GM03348 (cell line): ENCODE measurements at regions not wholly inside any gene's neighbourhood (a gene's known extent, or its start where the extent isn't known, plus 50 kb on each side); places are given as distances from the start of the nearest gene placed in this dataset.

ENCODE experiments used
- DNase-seq: peaks from one replicate; pipeline ENCODE4 v3.0.0; 2012; ENCODE audit warnings: low spot score

DNA sequence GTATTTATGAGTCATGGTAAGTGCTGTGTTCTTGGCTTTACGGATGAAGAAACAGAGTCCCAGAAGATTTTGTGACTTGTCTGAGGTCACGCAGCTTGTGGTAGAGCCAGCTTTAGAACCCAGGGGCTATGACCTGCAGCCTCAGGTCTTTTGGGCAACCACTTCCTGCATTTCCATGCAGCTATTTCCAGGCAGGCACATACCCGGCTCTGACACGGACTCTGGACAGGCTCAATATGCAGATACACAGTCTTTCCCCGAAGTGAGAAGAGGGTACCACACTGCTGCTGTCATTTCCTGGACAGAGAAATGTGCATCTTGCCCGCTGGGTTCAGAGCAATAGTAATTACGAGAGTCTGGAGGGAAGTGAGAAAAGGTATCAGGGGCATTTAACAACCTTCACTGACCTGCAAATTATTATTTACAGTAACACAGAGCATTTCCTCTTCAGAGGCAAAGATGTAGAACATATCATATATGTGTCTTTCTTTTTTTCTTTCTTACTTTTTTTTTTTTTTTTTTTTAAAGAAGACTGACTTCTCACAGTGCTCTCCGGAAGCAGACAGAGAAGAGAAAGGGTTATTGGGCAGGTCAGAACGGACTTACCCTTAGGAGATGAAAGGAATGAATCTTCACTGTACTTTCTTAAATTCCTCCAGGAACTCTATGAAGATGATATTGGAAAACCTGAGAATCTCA, 185.1 kb downstream of the CLIC5 start:
- DNase-seq, result no peak

DNA sequence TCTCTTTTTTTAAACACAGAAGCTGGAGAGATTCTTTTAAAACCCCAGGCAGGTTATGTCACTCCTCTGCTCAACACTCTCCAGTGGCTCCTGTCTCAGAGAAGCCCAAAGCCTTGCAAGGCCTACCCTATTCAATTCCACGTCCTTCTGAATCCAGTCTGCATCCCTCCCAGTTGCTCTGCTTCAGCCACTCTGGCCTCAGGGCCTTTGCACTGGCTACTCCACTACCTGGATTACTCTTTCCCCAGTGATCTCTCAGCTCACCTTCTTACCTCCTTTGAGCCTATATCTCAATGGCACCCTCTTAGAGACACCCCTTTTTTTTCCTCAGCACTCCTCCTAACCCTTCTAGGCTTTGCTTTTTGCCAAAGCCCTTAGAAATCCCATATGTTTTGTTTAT, 185.8 kb downstream of the CLIC5 start:
- DNase-seq, result no peak

DNA sequence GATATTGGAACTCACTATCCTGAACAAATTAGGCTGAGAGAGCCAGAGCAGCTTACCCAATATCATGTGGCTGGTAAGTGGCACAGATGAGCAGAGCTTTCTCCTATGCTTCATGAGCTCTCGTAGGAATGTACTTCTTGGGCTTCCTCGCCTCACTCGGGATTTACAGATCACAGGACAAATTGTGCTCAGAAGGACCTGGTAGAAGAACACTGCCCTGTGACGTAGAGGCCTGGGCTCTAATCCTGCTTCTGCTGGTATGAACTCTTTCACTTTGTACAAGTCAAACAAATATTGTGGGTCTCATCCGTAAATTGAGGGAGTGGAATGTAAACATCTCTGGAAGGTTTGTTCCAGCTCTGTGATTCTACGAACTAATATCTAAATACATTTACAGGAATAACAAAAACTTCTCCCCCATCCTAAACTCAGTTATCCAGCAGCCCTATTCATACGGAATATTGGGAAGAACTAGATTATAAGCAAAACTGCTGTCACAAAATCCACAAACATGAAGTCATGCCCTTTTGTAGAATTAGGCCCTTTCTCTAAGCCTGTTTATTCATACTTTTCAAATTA, 187.6 kb downstream of the CLIC5 start:
- DNase-seq, result no peak

DNA sequence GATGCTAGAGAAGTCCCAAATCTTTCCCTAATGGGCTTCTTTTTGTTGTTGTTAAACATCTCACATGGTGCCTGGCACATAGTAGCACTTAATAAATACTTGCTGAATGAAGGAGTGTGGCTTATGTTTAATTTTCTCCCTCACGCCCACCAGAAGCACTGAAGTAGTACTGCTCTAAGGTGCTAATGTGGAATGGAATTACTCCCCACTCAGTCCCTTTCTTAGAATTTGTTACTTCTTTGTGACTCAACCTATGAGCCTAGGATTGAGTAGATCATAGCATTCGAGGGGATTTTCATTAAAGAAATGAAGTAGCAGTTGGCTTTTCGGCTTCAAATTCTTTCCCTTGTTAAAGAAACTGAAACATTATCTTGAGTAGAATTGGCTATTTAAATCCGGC, 192.8 kb downstream of the CLIC5 start:
- DNase-seq, result no peak

DNA sequence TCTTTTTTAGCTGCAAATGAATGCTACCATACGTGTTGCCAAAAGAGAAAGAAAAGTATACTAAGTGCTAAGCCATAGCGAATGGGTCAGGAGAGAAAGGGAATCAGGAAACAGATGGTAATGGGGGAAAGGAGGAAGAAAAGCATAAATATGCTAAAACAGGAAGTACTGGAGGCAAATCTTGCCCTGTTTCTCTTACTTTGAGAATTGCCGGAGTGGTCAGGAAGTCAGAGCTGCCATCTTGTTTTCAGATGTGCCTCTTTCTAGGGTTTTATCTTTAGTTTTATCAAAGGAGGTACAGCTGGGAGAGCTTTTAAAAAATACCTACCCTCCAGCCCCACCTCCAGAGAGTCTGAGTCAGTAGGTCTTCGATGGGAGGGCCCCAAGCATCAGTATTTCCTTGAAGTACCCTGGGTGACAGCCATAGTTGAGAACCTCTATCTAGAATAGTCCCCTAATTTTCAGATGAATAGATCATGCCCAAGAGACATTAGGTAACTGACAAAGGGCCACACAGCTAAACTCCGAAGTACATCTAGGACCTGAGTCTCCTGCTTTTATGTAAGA, 193.3 kb downstream of the CLIC5 start:
- no peak for DNase-seq

DNA sequence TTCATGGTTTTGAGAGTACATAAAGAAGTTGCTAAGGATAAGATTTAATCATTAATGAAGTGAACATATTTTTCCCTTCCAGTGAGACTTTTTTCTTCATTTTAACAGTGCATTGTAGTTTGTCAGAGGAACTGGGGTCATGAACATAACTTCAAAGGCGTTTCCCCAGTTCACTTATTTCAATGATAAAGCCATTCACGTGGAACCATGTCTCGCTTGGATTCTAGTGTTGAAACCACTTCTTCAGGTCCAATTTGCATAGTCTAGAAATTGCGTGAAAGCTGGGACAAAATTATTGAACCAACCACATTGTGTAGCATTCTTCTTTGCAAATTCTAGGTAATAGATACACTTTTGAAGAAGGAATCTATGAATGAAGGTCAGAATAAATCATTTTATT, 197.0 kb downstream of the CLIC5 start:
- no peak for DNase-seq

DNA sequence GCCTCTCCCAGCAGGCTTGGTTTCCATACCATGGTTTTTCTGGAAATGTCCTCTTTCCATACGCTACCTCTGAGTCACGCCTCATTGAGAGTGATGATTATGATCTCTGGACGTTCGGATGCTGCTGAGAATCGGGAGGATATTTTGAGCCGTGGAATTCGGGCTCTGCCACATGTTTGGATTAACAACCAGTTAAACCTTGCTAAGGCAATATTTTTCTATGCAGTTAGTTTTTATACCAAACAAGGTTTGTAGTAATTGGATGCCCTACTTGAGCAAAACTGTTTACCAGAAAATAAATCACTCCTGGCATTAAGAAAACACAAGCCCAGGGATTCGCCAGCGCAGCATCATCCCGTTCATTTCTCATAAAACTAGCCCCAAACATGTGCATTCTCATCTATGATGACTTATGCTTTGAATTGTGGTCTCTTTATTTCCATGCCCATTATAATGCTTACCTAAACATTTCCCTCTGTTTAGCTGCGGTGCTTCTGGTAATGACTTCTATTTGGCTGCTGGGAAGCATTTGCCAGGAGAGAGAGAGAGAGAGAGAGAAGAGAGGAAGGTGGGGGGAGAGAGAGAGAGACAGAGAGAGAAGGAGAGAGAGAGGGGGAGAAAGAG, 198.9 kb downstream of the CLIC5 start:
- DNase-seq, result no peak

DNA sequence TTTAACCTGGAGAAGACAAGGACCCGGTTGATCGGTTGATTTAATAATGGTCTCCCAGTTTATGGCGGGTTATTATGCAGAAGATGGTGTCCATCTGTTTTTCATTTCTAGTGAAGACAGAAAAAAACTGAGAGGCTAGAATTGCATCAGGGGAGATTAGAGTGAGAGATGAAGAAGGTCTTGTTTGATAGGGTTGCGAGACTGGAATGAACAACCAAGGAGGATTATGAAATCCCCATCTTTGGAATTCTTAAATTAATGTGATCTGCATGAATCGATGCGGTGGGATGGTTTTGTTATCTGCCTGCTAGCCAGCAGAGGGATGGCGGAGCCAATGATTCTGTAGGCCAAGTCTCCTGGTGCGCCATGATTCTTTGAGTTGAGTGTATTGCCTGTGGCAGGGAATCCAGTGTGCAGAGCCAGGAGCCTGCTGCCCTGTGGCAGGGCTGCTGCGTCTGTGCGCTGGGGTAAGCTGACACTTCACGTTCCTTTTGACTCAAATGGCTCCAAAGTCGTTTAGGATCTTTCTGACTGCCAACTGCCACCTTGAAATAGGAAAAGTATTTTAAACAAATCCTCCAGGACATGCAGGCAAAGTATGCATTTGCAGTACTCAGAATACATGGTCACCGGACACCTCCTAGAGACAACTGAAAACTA, 200.1 kb downstream of the CLIC5 start:
- no peak for DNase-seq

DNA sequence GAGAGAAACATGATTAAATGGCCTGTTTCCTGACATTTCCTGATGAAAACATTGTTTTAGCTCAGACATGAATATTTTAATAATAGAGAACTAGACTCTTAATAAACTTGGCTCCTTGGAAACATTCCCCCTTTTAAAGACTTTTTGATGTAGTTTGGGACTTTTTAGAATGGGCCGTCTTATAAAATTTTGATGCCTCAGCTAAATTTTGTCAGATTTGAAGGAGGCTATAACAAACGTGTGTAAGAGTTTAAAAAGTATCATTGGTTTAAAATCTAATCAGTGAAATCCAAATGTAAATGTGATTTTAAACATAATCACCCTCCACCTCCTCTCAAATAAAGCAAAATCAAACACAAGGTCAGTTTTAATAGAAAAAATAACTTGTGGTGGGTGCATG, 200.9 kb downstream of the CLIC5 start:
- no peak for DNase-seq

DNA sequence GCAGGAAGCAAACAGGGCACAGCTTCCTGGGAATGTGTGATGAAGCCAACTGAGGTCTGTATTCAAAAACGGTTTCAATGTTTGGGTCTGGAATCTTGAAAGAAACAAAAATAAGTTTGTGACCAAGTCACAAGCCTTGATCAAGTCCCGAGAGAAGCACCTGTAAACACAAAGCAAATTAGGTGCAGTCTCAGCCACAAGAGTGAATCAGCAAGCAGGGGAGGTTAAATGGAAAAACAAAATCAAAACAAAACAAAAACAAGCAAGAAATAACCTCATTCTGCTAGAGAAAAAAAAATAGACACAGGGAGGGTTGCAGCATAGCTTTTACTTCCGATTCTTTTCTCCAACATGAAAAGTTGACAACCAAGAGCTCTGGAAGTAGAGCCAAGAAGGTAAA, 201.7 kb downstream of the CLIC5 start:
- no peak for DNase-seq

DNA sequence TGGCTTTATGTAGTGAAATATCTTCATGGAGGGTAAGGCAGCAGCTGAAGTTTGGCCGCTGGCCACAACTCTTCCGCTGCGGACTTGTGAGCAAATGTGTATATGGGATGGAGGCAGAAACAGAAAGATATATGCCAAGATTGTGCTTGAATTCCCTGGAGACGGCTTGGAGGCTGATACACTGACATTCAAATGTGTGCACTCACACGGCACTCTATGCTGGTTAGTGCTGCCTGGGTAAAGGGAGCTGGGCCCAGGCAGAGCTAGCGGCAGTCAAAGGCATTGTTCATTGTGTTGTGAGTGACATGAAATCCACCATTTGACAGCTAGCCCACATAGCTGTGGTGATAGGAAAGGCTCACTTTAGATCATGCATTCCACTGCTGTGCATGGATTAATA, 202.7 kb downstream of the CLIC5 start:
- no peak for DNase-seq

DNA sequence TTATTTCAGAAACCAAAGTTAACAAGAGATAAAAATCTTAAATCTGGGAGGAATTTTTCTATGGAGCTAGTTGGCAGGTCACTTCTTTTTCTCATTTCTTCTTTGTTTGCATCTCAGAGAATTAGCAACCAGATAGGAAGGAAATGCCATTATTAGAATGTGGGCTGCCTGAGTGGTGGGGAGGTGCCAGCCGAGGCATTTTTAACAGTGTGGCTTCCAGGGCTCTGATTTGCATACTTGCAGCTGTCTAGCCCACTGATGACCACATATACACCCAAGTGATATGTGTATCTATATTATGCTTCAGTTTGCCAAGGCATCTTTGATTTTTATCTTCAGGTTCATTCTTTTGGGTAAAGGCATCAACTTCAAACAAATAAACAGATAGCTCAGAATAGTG, 206.7 kb downstream of the CLIC5 start:
- DNase-seq, result peak; percentile 15

DNA sequence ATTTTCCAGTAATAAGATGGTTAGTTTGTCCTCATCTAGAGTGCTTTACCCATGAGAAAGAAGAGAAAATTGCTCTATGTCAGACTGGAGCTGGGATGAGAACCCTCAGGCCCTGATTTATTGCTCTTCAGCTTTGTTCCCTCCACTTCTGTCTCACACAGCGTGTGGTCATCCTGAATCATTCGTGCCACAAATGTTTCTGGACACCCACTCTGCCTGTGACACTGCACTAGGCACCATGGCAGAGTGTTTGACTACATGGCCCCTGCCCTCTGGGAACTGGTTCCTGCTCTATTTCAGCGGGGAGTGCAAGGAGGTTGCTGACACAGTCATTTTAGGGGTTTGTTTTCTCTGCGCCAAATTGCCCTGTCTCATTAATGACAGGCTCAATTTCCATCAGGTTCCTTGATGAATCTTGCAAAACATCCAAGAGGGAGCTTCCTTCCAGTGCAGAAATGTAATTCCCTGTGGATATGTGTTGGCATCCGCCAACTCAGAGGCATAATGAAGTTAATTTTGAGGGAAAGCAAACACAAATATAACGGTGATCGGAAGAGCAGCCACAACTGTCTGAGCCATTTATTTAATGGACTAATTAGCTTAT, 207.5 kb downstream of the CLIC5 start:
- no peak for DNase-seq

DNA sequence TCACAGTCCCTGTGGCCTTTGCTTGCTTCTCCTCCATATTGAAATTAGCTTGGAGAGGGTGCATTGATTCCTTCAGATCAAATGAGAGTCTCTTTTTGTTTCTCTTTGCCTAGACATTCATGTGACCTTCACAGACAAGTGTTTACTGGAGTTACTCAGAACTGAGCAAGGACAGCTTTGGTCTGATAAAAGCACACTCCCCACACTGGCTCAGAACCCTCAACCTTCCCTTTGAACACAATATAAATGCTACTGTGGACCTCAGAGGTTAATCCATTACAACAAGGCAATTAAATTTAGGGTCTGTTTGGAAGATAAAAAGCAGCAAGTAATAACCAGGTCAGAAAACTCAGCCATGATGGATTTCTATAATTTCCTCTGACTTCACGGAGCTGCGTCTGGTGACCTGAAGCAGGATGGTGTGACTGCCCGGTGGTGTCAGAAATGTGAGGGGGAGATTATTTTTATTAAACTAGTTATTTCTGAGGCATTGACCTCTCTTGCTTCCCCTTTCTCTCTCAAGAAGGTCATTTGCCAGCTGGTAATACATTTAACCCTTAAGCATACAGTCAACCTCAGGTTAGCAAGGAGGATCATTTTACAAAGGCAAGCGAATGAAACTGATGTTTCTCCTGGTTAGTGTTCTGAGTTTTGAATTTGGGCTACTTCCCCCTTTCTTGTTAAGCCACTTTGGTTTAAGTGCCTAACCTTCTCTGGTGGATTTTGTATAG, 208.2 kb downstream of the CLIC5 start:
- DNase-seq, result no peak

DNA sequence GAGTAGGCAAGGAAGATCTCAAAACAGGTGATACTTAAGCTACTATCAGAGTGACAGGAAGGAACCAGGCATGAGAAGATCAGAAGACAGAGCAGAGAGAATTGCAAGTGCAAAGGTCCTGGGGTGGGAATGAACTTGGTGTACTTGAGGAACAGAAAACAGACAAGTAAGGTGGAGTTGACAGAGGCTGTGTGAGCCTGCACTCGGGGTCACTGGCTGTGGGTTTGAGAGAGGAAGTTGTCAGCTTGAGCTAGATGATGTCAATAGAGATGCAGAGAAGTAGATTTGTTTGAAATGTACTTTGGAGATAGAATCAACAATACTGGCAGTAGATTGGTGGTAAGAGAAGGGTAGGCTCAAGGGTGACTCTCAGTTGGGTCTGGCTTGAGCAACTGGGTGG, 209.5 kb downstream of the CLIC5 start:
- DNase-seq, result no peak

DNA sequence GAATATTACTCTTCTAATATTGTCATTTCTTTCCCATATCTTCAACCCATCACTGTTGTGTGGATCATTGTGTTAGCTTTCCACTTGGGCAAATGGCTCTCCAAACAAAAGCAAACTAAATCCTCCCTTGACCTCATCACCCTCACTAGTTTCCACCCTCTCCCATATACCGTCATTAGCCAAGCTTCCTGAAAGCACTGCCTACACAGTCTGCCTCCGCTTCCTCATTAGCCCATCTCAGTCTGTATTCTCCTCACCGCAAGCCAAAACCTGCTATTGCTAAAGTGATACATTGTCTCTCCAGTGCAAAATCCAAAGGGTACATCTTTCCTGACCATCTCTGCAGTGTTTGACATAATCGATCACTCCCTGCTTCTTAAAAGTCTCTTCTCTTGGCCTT, 212.6 kb downstream of the CLIC5 start:
- no peak for DNase-seq

DNA sequence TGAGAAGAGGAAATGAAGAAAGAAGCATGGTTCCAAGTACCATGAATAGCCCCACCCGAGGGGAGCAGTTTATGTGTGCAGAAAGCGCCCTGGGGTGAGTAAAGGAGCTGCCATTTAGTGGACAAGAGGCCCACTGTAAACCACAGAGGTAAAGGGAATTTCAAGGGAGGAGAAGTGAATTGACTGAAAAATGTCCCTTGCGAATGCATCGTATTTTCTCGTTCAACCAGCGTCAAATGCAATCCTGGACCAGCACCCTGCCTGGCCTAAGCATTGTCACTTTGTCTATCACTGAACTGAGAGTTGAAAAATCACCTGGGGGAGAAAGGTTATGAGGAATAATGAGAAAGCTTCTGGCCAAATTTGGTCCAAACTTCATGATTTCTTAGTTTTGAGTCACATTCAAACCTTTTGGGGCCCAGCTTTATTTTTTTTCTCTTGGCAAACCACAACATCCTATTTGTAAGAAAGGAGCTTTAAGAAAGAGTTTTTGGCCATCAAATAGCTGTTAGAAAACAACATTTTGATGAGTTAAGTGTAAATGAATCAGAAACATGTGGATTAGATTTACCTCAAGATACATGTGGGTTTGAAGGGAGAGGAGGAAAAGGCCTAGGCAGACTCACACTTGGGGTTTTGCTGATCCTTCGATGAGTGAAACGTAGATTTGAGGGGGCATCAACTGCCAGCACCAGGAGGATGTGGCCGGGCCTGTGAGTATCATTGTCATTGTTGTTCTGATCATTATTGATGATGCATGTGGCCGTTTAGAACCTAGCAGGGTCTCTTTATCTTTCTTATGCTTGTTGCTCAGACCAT, 214.0 kb downstream of the CLIC5 start:
- peak; percentile 41 for DNase-seq

DNA sequence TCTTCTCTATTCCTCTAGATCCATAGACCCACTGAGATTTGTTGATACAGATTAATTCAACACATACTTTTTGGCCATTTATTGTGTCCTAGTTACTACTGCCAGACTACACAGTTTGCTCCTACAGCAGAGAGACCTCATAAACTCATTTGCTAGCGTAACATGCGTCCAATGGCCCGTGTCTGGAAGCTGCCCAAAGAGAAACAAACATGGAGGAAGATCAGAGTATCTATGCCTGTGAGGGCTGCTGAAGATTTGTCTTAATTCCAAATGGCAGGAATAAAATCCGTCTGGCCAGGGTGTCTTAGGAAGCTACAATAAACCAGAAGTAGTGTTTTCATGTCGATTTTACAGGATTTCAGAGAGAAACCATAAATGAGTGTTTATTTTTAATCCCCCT, 214.7 kb downstream of the CLIC5 start:
- no peak for DNase-seq

DNA sequence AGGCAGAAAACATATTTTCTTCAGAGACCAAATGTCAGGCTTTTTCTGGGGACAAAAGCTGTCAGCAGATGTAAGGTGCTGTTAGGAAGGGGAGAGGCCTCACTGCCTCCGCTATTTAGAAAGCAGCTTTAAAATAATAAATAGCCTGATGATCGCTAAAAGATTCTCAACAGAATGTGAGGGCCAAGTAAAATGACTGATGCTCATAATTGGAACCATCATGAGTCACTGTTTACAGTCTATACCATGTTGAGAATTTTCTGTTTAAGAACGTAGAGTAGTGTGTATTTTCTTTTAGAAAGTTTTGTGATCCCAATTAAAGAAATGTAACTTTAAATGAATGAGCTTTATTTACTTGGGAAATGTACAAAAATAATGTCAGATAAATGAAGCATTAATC, 220.0 kb downstream of the CLIC5 start:
- no peak for DNase-seq

DNA sequence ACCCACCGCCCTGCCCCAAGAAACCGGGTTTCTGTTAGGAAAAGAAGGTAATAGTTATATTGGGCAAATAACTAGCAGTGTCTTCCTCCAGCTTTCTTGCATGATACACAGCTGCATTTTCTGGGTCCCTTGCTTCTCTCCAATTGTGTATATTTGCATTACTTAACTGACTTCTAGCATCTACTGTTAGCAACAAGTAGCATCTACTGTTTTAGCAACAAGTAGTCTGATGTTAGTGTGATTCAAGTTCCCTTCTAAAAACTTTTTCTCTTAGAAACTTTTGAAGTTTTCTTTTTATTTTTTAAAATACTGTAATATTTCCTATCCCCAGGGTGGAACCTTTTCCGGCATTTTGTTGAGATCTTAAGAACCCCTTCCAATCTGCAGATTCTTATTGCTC, 221.2 kb downstream of the CLIC5 start:
- no peak for DNase-seq
